B cell (primary cell): ENCODE measurements at regions not wholly inside any gene's neighbourhood (a gene's known extent, or its start where the extent isn't known, plus 50 kb on each side); places are given as distances from the start of the nearest gene placed in this dataset.

Experiments used
- ATAC-seq: fragments of 200-7000 bp; cut with Tn5 transposase; one replicate; pipeline ENCODE4 v1.10.0; 2021; ENCODE audit warnings: low read depth, mild to moderate bottlenecking, moderate number of reproducible peaks, moderate library complexity
- CTCF ChIA-PET: fragments of 350-600 bp; sonication (Branson Sonifier 250); formaldehyde crosslinking; loops from one replicate; lab custom pipeline; 2021; ENCODE audit warnings: antibody characterized with exemption, inconsistent platforms; lab: Charles Lee
- POLR2A ChIA-PET: fragments of 350-600 bp; sonication (Branson Sonifier 250); formaldehyde crosslinking; loops from one replicate; lab custom pipeline; 2021; ENCODE audit warnings: antibody characterized with exemption; lab: Charles Lee
- DNase-seq: peaks from one replicate; pipeline ENCODE4 v3.0.0; 2013
- H2AFZ ChIP-seq: 2 replicates; pipeline ENCODE4 v1.6.1; 2012; ENCODE audit warnings: mild to moderate bottlenecking, low read depth, low read length; ENCODE audit not compliant: insufficient read depth, poor library complexity, severe bottlenecking
- H3K27ac ChIP-seq, 2 donors: 1 replicate in 1 of 2; 2 replicates in 1 of 2; pipeline ENCODE4 v1.5.1; 2012 to 2013; ENCODE audit warnings: low read length in 2 of 2, mild to moderate bottlenecking in 2 of 2, moderate library complexity in 1 of 2
- H3K27me3 ChIP-seq, 4 experiments: fragments of 200-600 bp in 1 of 4; sonication (generic) in 1 of 4; replicated peaks in 1 of 4; 1 replicate in 2 of 4; 2 replicates in 2 of 4; pipeline versions ENCODE4 v1.6.1 to v1.7.0; 2013 to 2016; ENCODE audit warnings: low read length in 3 of 4, mild to moderate bottlenecking in 2 of 4, mixed read lengths in 1 of 4, moderate library complexity in 1 of 4; ENCODE audit not compliant: insufficient read depth in 4 of 4, control insufficient read depth in 3 of 4; ENCODE audit errors: control extremely low read depth in 1 of 4
- H3K36me3 ChIP-seq, 2 experiments: replicated peaks in 1 of 2; 1 replicate in 1 of 2; 2 replicates in 1 of 2; pipeline versions ENCODE4 v1.6.1 to v1.7.1; 2013; ENCODE audit warnings: low read length in 1 of 2; ENCODE audit not compliant: insufficient read depth in 2 of 2, control insufficient read depth in 1 of 2; ENCODE audit errors: control extremely low read depth in 1 of 2, extremely low read depth in 1 of 2
- H3K4me1 ChIP-seq, 2 donors: fragments of 200-600 bp in 1 of 2; sonication (generic) in 1 of 2; 1 replicate in 1 of 2; 2 replicates in 1 of 2; pipeline versions ENCODE4 v1.5.1 to v1.6.1; 2013 to 2017; ENCODE audit warnings: low read length in 2 of 2; ENCODE audit not compliant: control insufficient read depth in 2 of 2, insufficient read depth in 2 of 2
- H3K4me2 ChIP-seq: replicated peaks from 2 replicates; pipeline ENCODE3; 2012; ENCODE audit warnings: mild to moderate bottlenecking, low read depth, low read length; ENCODE audit not compliant: poor library complexity, severe bottlenecking
- H3K4me3 ChIP-seq, 5 experiments: fragments of 200-600 bp in 1 of 5; sonication (generic) in 1 of 5; 1 replicate in 3 of 5; 2 replicates in 2 of 5; pipeline versions ENCODE4 v1.5.1 to v1.7.0; 2011 to 2016; ENCODE audit warnings: low read length in 4 of 5, mild to moderate bottlenecking in 4 of 5, low read depth in 2 of 5, control low read depth in 1 of 5, moderate library complexity in 1 of 5; ENCODE audit not compliant: insufficient read depth in 1 of 5; ENCODE audit errors: control extremely low read depth in 1 of 5, extremely low read depth in 1 of 5
- H3K79me2 ChIP-seq: fragments of 200-600 bp; sonication (generic); one replicate; pipeline ENCODE4 v1.6.0; 2016; ENCODE audit warnings: low read length; ENCODE audit not compliant: control insufficient read depth, insufficient read depth
- H3K9ac ChIP-seq: fragments of 200-600 bp; sonication (generic); 2 replicates; pipeline ENCODE4 v1.6.1; 2017; ENCODE audit warnings: mild to moderate bottlenecking, low read length, moderate library complexity
- H3K9me3 ChIP-seq, 3 donors: one replicate each; pipeline versions ENCODE4 v1.6.1 to v1.7.1; 2013; ENCODE audit warnings: low read length in 2 of 3; ENCODE audit not compliant: control insufficient read depth in 2 of 3, insufficient read depth in 1 of 3; ENCODE audit errors: control extremely low read depth in 1 of 3
- H4K20me1 ChIP-seq: 2 replicates; pipeline ENCODE4 v1.6.0; 2012; ENCODE audit warnings: mild to moderate bottlenecking, low read length; ENCODE audit not compliant: insufficient read depth, control insufficient read depth, poor library complexity, severe bottlenecking
- H3K27ac Mint-ChIP-seq: one replicate; pipeline ENCODE4 v1.8.0; 2021; ENCODE audit warnings: mixed read lengths
- H3K27me3 Mint-ChIP-seq: one replicate; pipeline ENCODE4 v1.8.0; 2021; ENCODE audit warnings: mixed read lengths
- H3K4me1 Mint-ChIP-seq: one replicate; pipeline ENCODE4 v1.8.0; 2021; ENCODE audit warnings: mixed read lengths
- H3K4me3 Mint-ChIP-seq: one replicate; pipeline ENCODE4 v1.8.0; 2021; ENCODE audit warnings: mixed read lengths
- H3K9me3 Mint-ChIP-seq: one replicate; pipeline ENCODE4 v1.8.0; 2022; ENCODE audit warnings: mixed read lengths; ENCODE audit not compliant: insufficient read depth
- CTCF ChIP-seq: fragments of 200-600 bp; IDR thresholded peaks from one replicate; pipeline ENCODE4 v1.8.0; 2022; ENCODE audit warnings: antibody characterized with exemption, mild to moderate bottlenecking
- EZH2 ChIP-seq: IDR thresholded peaks from 2 replicates; pipeline ENCODE4 v1.6.1; 2012; ENCODE audit warnings: borderline replicate concordance, low read depth, mild to moderate bottlenecking, moderate library complexity, low read length; ENCODE audit not compliant: insufficient read depth, poor library complexity, severe bottlenecking
- WGBS: methylation state at CpG from one replicate; pipeline ENCODE4 v1.1.5; 2013; ENCODE audit warnings: missing lambda C conversion rate; ENCODE audit not compliant: insufficient coverage; 5-methylcytosine and 5-hydroxymethylcytosine counted together
- intact Hi-C: fragments of 100-400 bp; cut with micrococcal nuclease; formaldehyde crosslinking; loops from one replicate; pipeline ENCODE4 v1.10.0; 2022

GRCh38 chr4:24405926-24406325 is 178.4 kb downstream of the DHX15 start:
- no peak for TF ChIP-seq CTCF
- no peak for TF ChIP-seq EZH2
- H3K4me3 Mint-ChIP-seq, result no peak overlapping the region
- CTCF ChIA-PET, result no interaction called here

GRCh38 chr4:24405341-24405740 is 179.0 kb downstream of the DHX15 start:
- no peaks in the 10 kb centered on the region for H4K20me1 ChIP-seq
- DNase-seq, result no peak
- no peak for ATAC-seq
- WGBS, result 93% methylated on average over 2 of the region's 5 CpGs
- no peaks in the 10 kb centered on the region for H3K79me2 ChIP-seq
- H3K4me2 ChIP-seq, result no peak overlapping the region
- no peak for TF ChIP-seq EZH2
- TF ChIP-seq CTCF, result no peak
- H3K27me3 ChIP-seq, result no peaks in the 10 kb centered on the region
- no peak overlapping the region for H3K9ac ChIP-seq
- ChIA-PET POLR2A (no interaction called here), CTCF (interaction anchor here (0.7 kb wide), 1 partner anchor 13 kb away, joined by 3 read pairs; no protein-coding TSS in a partner anchor)
- no peaks in the 10 kb centered on the region for H3K4me1 Mint-ChIP-seq
- peaks cover 3% of the 10 kb centered on the region for H3K27me3 Mint-ChIP-seq
- H3K27ac Mint-ChIP-seq, result no peak overlapping the region
- intact Hi-C loops, result no loop called here
- no peaks in the 10 kb centered on the region for H3K4me1 ChIP-seq
- H3K4me3 Mint-ChIP-seq, result no peak overlapping the region
- H2AFZ ChIP-seq, result no peak overlapping the region
- no peaks in the 10 kb centered on the region for H3K36me3 ChIP-seq
- no peak overlapping the region for H3K27ac ChIP-seq
- no peak overlapping the region for H3K4me3 ChIP-seq
- no peaks in the 10 kb centered on the region for H3K9me3 ChIP-seq
- no peaks in the 10 kb centered on the region for H3K9me3 Mint-ChIP-seq

More at GRCh38 chr4:24405926-24406325, 178.4 kb downstream of the DHX15 start:
- WGBS, result 96% methylated on average over 4 of the region's 5 CpGs
- Histone ChIP-seq H3K4me3 (no peak overlapping the region), H3K36me3 (no peaks in the 10 kb centered on the region), H3K27ac (no peak overlapping the region), H3K79me2 (no peaks in the 10 kb centered on the region), H3K4me1 (no peaks in the 10 kb centered on the region), H3K27me3 (no peaks in the 10 kb centered on the region), H3K9me3 (no peaks in the 10 kb centered on the region), H4K20me1 (no peaks in the 10 kb centered on the region), H3K4me2 (no peak overlapping the region), H3K9ac (no peak overlapping the region), H2AFZ (no peak overlapping the region)
- POLR2A ChIA-PET, result no interaction called here
- intact Hi-C loops, result no loop called here
- ATAC-seq (no peak), DNase-seq (no peak)
- no peak overlapping the region for H3K27ac Mint-ChIP-seq
- H3K4me1 Mint-ChIP-seq, result no peaks in the 10 kb centered on the region
- H3K27me3 Mint-ChIP-seq, result peaks cover 3% of the 10 kb centered on the region
- no peaks in the 10 kb centered on the region for H3K9me3 Mint-ChIP-seq
